ENCODE measurements at regions not wholly inside any gene's neighbourhood (a gene's known extent, or its start where the extent isn't known, plus 50 kb on each side); places are given as distances from the start of the nearest gene placed in this dataset.

DNA sequence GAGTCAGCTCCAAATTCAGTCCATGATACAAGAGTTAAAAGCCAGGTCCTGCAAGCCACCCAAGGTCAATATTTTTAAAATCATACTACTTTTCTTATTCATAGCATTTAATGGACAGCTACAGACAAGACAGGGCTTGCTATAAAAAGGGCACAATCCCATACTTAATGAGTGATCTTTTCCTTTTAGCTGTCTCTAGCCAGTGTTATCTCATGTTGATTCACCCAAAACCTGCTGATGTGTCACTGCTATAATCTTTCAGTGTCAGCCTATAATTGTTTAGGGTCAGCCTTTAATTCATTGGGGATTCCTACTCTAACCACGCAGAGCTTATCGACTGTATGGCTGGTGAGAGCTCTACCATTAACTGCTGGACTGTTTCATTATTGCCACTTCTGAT lies 51.2 kb upstream of the HCCS start:
- Histone ChIP-seq H2AFZ (ENCODE audit: low read depth, low read length) (no peak overlapping the region), H3F3A (ENCODE audit: insufficient read depth, low read length, poor library complexity, severe bottlenecking) (no peaks in the 10 kb centered on the region), H3K36me3 (ENCODE audit: insufficient read depth, low read length) (no peaks in the 10 kb centered on the region), H3K79me2 (replicated peaks; ENCODE audit: insufficient read depth, low read length) (no peaks in the 10 kb centered on the region), H3K9me2 (ENCODE audit: insufficient read depth, low read length) (no peaks in the 10 kb centered on the region), H3K9ac (ENCODE audit: low read length) (no peak overlapping the region), H3K9me3 (ENCODE audit: low read length) (no peaks in the 10 kb centered on the region), H4K20me1 (ENCODE audit: insufficient read depth) (no peaks in the 10 kb centered on the region), H3K27me3 (ENCODE audit: insufficient read depth, low read depth, low read length) (no peaks in the 10 kb centered on the region), H3K27ac (ENCODE audit: low read length) (no peak overlapping the region), H3K4me2 (ENCODE audit: low read length) (no peak overlapping the region), H3K4me3 (ENCODE audit: low read length) (no peak overlapping the region)
- no peak for TF ChIP-seq POLR2AphosphoS5 (IDR thresholded peaks at IDR 0.05)
- no peak for TF ChIP-seq EP300 (conservative IDR thresholded peaks at IDR 0.05; ENCODE audit: poor library complexity, severe bottlenecking)
- no peak for TF ChIP-seq RAD21 (conservative IDR thresholded peaks at IDR 0.05)
- no peak for TF ChIP-seq SMC3 (conservative IDR thresholded peaks at IDR 0.05; ENCODE audit: poor library complexity)
- TF ChIP-seq EZH2 (IDR thresholded peaks at IDR 0.05; ENCODE audit: borderline replicate concordance, insufficient read depth, low read length, poor library complexity, severe bottlenecking): no peak
- TF ChIP-seq, protein P1, sequence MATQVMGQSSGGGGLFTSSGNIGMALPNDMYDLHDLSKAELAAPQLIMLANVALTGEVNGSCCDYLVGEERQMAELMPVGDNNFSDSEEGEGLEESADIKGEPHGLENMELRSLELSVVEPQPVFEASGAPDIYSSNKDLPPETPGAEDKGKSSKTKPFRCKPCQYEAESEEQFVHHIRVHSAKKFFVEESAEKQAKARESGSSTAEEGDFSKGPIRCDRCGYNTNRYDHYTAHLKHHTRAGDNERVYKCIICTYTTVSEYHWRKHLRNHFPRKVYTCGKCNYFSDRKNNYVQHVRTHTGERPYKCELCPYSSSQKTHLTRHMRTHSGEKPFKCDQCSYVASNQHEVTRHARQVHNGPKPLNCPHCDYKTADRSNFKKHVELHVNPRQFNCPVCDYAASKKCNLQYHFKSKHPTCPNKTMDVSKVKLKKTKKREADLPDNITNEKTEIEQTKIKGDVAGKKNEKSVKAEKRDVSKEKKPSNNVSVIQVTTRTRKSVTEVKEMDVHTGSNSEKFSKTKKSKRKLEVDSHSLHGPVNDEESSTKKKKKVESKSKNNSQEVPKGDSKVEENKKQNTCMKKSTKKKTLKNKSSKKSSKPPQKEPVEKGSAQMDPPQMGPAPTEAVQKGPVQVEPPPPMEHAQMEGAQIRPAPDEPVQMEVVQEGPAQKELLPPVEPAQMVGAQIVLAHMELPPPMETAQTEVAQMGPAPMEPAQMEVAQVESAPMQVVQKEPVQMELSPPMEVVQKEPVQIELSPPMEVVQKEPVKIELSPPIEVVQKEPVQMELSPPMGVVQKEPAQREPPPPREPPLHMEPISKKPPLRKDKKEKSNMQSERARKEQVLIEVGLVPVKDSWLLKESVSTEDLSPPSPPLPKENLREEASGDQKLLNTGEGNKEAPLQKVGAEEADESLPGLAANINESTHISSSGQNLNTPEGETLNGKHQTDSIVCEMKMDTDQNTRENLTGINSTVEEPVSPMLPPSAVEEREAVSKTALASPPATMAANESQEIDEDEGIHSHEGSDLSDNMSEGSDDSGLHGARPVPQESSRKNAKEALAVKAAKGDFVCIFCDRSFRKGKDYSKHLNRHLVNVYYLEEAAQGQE (IDR thresholded peaks at IDR 0.05; ENCODE audit: borderline replicate concordance): no peak
- TF ChIP-seq, protein P2, sequence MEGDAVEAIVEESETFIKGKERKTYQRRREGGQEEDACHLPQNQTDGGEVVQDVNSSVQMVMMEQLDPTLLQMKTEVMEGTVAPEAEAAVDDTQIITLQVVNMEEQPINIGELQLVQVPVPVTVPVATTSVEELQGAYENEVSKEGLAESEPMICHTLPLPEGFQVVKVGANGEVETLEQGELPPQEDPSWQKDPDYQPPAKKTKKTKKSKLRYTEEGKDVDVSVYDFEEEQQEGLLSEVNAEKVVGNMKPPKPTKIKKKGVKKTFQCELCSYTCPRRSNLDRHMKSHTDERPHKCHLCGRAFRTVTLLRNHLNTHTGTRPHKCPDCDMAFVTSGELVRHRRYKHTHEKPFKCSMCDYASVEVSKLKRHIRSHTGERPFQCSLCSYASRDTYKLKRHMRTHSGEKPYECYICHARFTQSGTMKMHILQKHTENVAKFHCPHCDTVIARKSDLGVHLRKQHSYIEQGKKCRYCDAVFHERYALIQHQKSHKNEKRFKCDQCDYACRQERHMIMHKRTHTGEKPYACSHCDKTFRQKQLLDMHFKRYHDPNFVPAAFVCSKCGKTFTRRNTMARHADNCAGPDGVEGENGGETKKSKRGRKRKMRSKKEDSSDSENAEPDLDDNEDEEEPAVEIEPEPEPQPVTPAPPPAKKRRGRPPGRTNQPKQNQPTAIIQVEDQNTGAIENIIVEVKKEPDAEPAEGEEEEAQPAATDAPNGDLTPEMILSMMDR (IDR thresholded peaks at IDR 0.05; ENCODE audit: poor library complexity, severe bottlenecking): no peak
- no peak for TF ChIP-seq TAF1 (IDR thresholded peaks at IDR 0.05; ENCODE audit: low read depth)
- no peak for TF ChIP-seq MXI1 (conservative IDR thresholded peaks at IDR 0.05; ENCODE audit: poor library complexity, severe bottlenecking)

Data from neural cell (in vitro differentiated cells).